ENCODE measurements at regions not wholly inside any gene's neighbourhood (a gene's known extent, or its start where the extent isn't known, plus 50 kb on each side); places are given as distances from the start of the nearest gene placed in this dataset.

DNA sequence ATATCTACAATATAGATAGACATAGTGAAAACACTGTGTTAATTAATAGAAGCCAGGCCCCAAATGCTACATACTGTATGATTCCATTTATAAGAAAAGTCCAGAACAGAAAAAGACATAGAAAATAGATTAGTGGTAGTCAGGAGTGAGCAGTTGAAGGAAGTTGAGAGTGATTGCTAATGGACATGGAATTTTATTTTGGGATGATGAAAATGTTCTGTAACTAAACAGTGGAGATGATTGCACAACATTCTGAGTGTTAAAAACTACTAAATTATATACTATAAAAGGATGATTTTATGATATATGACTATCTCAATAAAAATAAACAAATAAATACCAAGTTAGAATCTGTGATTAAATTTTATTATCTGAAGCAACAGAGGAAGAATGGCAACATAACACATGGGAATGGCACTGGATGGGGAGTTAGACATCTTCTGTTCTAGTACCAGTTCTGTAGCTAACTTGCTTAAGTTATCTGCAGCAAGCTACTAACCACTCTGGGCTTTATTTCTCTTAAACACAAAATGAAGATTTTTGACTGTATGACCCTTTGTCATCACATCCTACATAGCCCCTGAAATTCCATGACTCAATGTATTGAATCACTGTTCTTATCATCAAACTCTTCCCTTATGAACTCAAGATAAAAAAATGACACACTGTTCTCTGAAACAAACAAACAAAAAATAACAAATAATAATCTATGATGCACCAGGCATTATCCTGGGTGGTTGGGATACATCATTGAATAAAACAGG lies 612.7 kb downstream of the TBL1XR1 start:
- no peak for DNase-seq
- POLR2A ChIA-PET, result no interaction called here
- no peak overlapping the region for H3K27ac ChIP-seq (ENCODE audit: insufficient read depth in 1 of 2, low read depth in 1 of 2, low read length in 2 of 2, poor library complexity in 1 of 2, severe bottlenecking in 2 of 2)

DNA sequence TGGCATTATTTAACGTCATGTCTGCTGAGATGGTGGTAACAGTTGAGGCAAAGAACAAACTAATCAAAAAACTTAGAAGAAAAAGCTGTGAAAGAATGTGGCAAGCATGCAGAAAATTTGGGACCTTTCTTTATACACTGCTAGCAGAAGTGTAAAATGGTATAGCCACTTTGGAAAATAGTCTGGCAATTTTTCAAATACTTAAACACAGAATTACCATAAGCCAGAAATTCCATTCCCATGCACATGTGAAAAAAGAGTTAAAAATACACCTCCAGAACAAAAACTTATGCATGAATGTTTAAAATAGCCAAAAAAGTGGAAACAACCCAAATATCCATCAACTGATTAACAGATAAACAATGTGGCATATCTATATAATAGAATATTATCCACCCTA lies 613.3 kb downstream of the TBL1XR1 start:
- POLR2A ChIA-PET, result no interaction called here
- CTCF ChIA-PET, result no interaction called here
- no peaks in the 10 kb centered on the region for H3K4me1 ChIP-seq (ENCODE audit: control extremely low read depth in 1 of 4, control insufficient read depth in 4 of 4, insufficient read depth in 4 of 4, low read length in 3 of 4)
- H3K27ac ChIP-seq (ENCODE audit: insufficient read depth in 1 of 2, low read depth in 1 of 2, low read length in 2 of 2, poor library complexity in 1 of 2, severe bottlenecking in 2 of 2), result no peak overlapping the region
- H3K27me3 ChIP-seq (replicated peaks in 2 of 5; ENCODE audit: control insufficient read depth in 4 of 5, insufficient read depth in 5 of 5, low read length in 4 of 5), result no peaks in the 10 kb centered on the region
- H3K36me3 ChIP-seq (ENCODE audit: control insufficient read depth in 4 of 4, insufficient read depth in 4 of 4, low read length in 3 of 4), result no peaks in the 10 kb centered on the region
- DNase-seq, result no peak
- no peaks in the 10 kb centered on the region for H3K9me3 ChIP-seq (ENCODE audit: control extremely low read depth in 1 of 5, control insufficient read depth in 4 of 5, insufficient read depth in 2 of 5, low read depth in 1 of 5, low read length in 4 of 5)
- no CpG with 5 or more reads among the region's 1 CpG for WGBS (ENCODE audit: insufficient coverage)
- H3K4me3 ChIP-seq (ENCODE audit: control insufficient read depth in 1 of 7, extremely low read depth in 1 of 7, insufficient read depth in 4 of 7, low read depth in 2 of 7, low read length in 6 of 7), result no peak overlapping the region

More for the DNA sequence above, 612.7 kb downstream of the TBL1XR1 start:
- CTCF ChIA-PET, result no interaction called here
- H3K27me3 ChIP-seq (replicated peaks in 2 of 5; ENCODE audit: control insufficient read depth in 4 of 5, insufficient read depth in 5 of 5, low read length in 4 of 5), result no peaks in the 10 kb centered on the region
- H3K36me3 ChIP-seq (ENCODE audit: control insufficient read depth in 4 of 4, insufficient read depth in 4 of 4, low read length in 3 of 4), result no peaks in the 10 kb centered on the region
- no peaks in the 10 kb centered on the region for H3K4me1 ChIP-seq (ENCODE audit: control extremely low read depth in 1 of 4, control insufficient read depth in 4 of 4, insufficient read depth in 4 of 4, low read length in 3 of 4)
- no peak overlapping the region for H3K4me3 ChIP-seq (ENCODE audit: control insufficient read depth in 1 of 7, extremely low read depth in 1 of 7, insufficient read depth in 4 of 7, low read depth in 2 of 7, low read length in 6 of 7)
- no peaks in the 10 kb centered on the region for H3K9me3 ChIP-seq (ENCODE audit: control extremely low read depth in 1 of 5, control insufficient read depth in 4 of 5, insufficient read depth in 2 of 5, low read depth in 1 of 5, low read length in 4 of 5)

DNA sequence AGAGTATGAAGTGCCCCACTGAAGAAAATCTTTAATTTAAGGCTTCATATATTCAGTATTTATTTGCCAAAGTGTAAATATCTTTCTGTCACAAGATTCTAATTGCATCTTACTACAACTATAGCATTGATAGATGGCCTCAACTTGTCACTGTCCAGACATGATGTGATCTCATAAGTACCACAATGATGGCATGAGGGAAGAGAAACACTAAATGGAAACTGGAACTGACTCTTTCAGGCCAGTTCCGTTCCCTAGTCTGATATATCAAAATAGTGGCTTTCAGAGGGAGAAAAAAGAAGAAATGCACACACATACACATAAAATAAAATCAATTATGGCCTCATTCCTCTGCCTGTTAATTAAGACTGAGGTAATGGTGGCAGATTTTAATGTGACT lies 615.7 kb downstream of the TBL1XR1 start:
- H3K4me1 ChIP-seq (ENCODE audit: control extremely low read depth in 1 of 4, control insufficient read depth in 4 of 4, insufficient read depth in 4 of 4, low read length in 3 of 4), result no peaks in the 10 kb centered on the region
- H3K36me3 ChIP-seq (ENCODE audit: control insufficient read depth in 4 of 4, insufficient read depth in 4 of 4, low read length in 3 of 4), result no peaks in the 10 kb centered on the region
- H3K27ac ChIP-seq (ENCODE audit: insufficient read depth in 1 of 2, low read depth in 1 of 2, low read length in 2 of 2, poor library complexity in 1 of 2, severe bottlenecking in 2 of 2), result no peak overlapping the region
- WGBS (ENCODE audit: insufficient coverage), result no CpG with 5 or more reads among the region's 1 CpG
- ChIA-PET CTCF (no interaction called here), POLR2A (no interaction called here)
- H3K9me3 ChIP-seq (ENCODE audit: control extremely low read depth in 1 of 5, control insufficient read depth in 4 of 5, insufficient read depth in 2 of 5, low read depth in 1 of 5, low read length in 4 of 5), result no peaks in the 10 kb centered on the region
- no peak for DNase-seq
- no peaks in the 10 kb centered on the region for H3K27me3 ChIP-seq (replicated peaks in 2 of 5; ENCODE audit: control insufficient read depth in 4 of 5, insufficient read depth in 5 of 5, low read length in 4 of 5)
- H3K4me3 ChIP-seq (ENCODE audit: control insufficient read depth in 1 of 7, extremely low read depth in 1 of 7, insufficient read depth in 4 of 7, low read depth in 2 of 7, low read length in 6 of 7), result no peak overlapping the region

DNA sequence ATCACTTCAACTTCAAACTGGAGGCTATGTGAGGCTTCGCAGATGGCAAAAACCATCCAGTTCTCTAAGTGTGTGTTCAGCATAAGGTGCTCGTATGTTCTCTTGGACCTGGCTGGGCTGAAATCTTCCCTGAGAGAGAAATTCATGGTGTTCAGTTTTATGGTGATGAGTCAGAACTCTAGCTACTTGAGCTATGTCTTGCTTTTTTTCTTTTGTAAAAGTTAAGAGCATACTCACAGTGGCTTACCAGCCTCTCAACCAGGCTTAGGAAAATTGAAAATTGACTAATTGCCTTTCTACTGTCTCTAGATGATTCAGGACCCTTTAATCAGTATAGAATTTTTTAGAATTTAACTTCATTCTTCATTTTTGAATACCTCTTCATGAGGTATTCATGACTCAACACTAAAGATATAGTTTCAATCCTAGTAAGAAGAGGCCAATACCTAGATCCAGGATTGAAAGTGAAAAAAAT lies 617.5 kb downstream of the TBL1XR1 start:
- ChIA-PET CTCF (no interaction called here), POLR2A (no interaction called here)
- Histone ChIP-seq H3K4me1 (ENCODE audit: control extremely low read depth in 1 of 4, control insufficient read depth in 4 of 4, insufficient read depth in 4 of 4, low read length in 3 of 4) (no peaks in the 10 kb centered on the region), H3K4me3 (ENCODE audit: control insufficient read depth in 1 of 7, extremely low read depth in 1 of 7, insufficient read depth in 4 of 7, low read depth in 2 of 7, low read length in 6 of 7) (no peak overlapping the region), H3K9me3 (ENCODE audit: control extremely low read depth in 1 of 5, control insufficient read depth in 4 of 5, insufficient read depth in 2 of 5, low read depth in 1 of 5, low read length in 4 of 5) (no peaks in the 10 kb centered on the region), H3K27ac (ENCODE audit: insufficient read depth in 1 of 2, low read depth in 1 of 2, low read length in 2 of 2, poor library complexity in 1 of 2, severe bottlenecking in 2 of 2) (no peak overlapping the region), H3K36me3 (ENCODE audit: control insufficient read depth in 4 of 4, insufficient read depth in 4 of 4, low read length in 3 of 4) (no peaks in the 10 kb centered on the region), H3K27me3 (replicated peaks in 2 of 5; ENCODE audit: control insufficient read depth in 4 of 5, insufficient read depth in 5 of 5, low read length in 4 of 5) (no peaks in the 10 kb centered on the region)
- 86% methylated on average over 2 of the region's 2 CpGs for WGBS (ENCODE audit: insufficient coverage)
- no peak for DNase-seq

DNA sequence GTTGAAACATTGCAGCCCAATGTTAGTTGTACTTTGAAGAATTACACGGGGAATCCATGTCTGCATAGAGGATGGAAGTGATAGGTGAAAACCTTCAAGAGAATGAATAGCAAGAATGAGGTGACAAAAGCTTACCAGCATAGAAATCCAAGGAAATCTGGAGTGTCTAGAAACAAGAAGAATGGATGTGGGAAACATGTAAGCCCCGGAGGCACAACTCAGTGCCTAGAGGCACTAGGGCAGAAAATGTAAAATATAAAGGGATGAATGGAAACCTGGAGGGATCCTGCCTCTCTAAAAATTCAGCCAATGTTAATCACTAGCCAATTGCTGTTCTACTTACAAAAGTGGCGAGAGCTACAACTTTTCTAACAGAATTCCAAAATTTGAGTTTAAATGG lies 619.0 kb downstream of the TBL1XR1 start:
- Histone ChIP-seq H3K36me3 (ENCODE audit: control insufficient read depth in 4 of 4, insufficient read depth in 4 of 4, low read length in 3 of 4) (no peaks in the 10 kb centered on the region), H3K27ac (ENCODE audit: insufficient read depth in 1 of 2, low read depth in 1 of 2, low read length in 2 of 2, poor library complexity in 1 of 2, severe bottlenecking in 2 of 2) (no peak overlapping the region), H3K4me3 (ENCODE audit: control insufficient read depth in 1 of 7, extremely low read depth in 1 of 7, insufficient read depth in 4 of 7, low read depth in 2 of 7, low read length in 6 of 7) (no peak overlapping the region), H3K4me1 (ENCODE audit: control extremely low read depth in 1 of 4, control insufficient read depth in 4 of 4, insufficient read depth in 4 of 4, low read length in 3 of 4) (no peaks in the 10 kb centered on the region), H3K9me3 (ENCODE audit: control extremely low read depth in 1 of 5, control insufficient read depth in 4 of 5, insufficient read depth in 2 of 5, low read depth in 1 of 5, low read length in 4 of 5) (no peaks in the 10 kb centered on the region), H3K27me3 (replicated peaks in 2 of 5; ENCODE audit: control insufficient read depth in 4 of 5, insufficient read depth in 5 of 5, low read length in 4 of 5) (no peaks in the 10 kb centered on the region)
- ChIA-PET CTCF (no interaction called here), POLR2A (no interaction called here)
- DNase-seq, result no peak
- WGBS (ENCODE audit: insufficient coverage), result 100% methylated on average over 2 of the region's 3 CpGs

DNA sequence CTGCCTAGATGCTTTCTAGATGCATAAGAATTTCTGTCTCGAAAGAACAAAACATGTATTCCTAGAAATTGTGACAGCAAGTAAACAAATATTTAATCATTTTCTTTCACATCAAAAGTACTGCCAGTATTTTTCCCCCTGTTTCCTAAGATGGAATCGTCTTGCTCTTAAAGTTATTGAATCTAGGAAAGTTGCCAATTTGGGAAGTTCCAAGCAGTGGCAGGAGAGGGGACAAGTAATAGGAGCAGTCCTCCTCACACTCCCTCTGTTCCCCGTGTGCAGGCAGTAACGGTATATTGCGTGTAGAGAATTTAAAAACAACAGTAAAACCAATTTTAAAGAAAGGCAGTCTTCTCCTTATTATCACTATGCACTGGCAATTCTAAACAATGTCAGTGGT lies 619.8 kb downstream of the TBL1XR1 start:
- CTCF ChIA-PET, result no interaction called here
- WGBS (ENCODE audit: insufficient coverage), result 91% methylated on average over 3 of the region's 5 CpGs

DNA sequence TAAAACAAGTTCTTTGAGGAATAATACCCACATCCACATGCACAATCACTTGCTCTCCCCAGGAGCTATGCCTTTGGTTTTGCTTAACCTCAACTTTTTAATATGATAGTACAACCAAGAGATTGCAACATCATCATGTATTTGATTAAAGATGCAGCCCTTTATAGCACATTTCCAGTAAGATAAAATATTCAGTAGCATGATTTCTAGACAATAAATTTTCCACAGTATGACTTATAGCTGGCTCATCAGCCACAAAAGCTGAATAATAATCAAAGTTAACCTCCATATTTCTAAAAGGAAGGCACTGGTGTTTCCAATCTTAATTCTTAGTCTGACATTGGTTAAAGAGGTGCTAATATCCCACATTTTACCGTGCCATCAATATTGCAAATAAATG lies 622.5 kb downstream of the TBL1XR1 start:
- H3K27ac ChIP-seq (ENCODE audit: insufficient read depth in 1 of 2, low read depth in 1 of 2, low read length in 2 of 2, poor library complexity in 1 of 2, severe bottlenecking in 2 of 2), result no peak overlapping the region
- no CpG with 5 or more reads among the region's 1 CpG for WGBS (ENCODE audit: insufficient coverage)
- no peaks in the 10 kb centered on the region for H3K9me3 ChIP-seq (ENCODE audit: control extremely low read depth in 1 of 5, control insufficient read depth in 4 of 5, insufficient read depth in 2 of 5, low read depth in 1 of 5, low read length in 4 of 5)
- CTCF ChIA-PET, result no interaction called here
- H3K27me3 ChIP-seq (replicated peaks in 2 of 5; ENCODE audit: control insufficient read depth in 4 of 5, insufficient read depth in 5 of 5, low read length in 4 of 5), result no peaks in the 10 kb centered on the region
- no peaks in the 10 kb centered on the region for H3K4me1 ChIP-seq (ENCODE audit: control extremely low read depth in 1 of 4, control insufficient read depth in 4 of 4, insufficient read depth in 4 of 4, low read length in 3 of 4)
- POLR2A ChIA-PET, result no interaction called here
- no peak for DNase-seq
- no peak overlapping the region for H3K4me3 ChIP-seq (ENCODE audit: control insufficient read depth in 1 of 7, extremely low read depth in 1 of 7, insufficient read depth in 4 of 7, low read depth in 2 of 7, low read length in 6 of 7)
- H3K36me3 ChIP-seq (ENCODE audit: control insufficient read depth in 4 of 4, insufficient read depth in 4 of 4, low read length in 3 of 4), result no peaks in the 10 kb centered on the region

More for the DNA sequence above, 619.8 kb downstream of the TBL1XR1 start:
- no peaks in the 10 kb centered on the region for H3K4me1 ChIP-seq (ENCODE audit: control extremely low read depth in 1 of 4, control insufficient read depth in 4 of 4, insufficient read depth in 4 of 4, low read length in 3 of 4)
- H3K9me3 ChIP-seq (ENCODE audit: control extremely low read depth in 1 of 5, control insufficient read depth in 4 of 5, insufficient read depth in 2 of 5, low read depth in 1 of 5, low read length in 4 of 5), result no peaks in the 10 kb centered on the region
- H3K4me3 ChIP-seq (ENCODE audit: control insufficient read depth in 1 of 7, extremely low read depth in 1 of 7, insufficient read depth in 4 of 7, low read depth in 2 of 7, low read length in 6 of 7), result no peak overlapping the region
- H3K36me3 ChIP-seq (ENCODE audit: control insufficient read depth in 4 of 4, insufficient read depth in 4 of 4, low read length in 3 of 4), result no peaks in the 10 kb centered on the region
- POLR2A ChIA-PET, result no interaction called here
- no peak overlapping the region for H3K27ac ChIP-seq (ENCODE audit: insufficient read depth in 1 of 2, low read depth in 1 of 2, low read length in 2 of 2, poor library complexity in 1 of 2, severe bottlenecking in 2 of 2)
- H3K27me3 ChIP-seq (replicated peaks in 2 of 5; ENCODE audit: control insufficient read depth in 4 of 5, insufficient read depth in 5 of 5, low read length in 4 of 5), result no peaks in the 10 kb centered on the region
- no peak for DNase-seq
